ENCODE measurements at regions not wholly inside any gene's neighbourhood (a gene's known extent, or its start where the extent isn't known, plus 50 kb on each side); places are given as distances from the start of the nearest gene placed in this dataset.

DNA sequence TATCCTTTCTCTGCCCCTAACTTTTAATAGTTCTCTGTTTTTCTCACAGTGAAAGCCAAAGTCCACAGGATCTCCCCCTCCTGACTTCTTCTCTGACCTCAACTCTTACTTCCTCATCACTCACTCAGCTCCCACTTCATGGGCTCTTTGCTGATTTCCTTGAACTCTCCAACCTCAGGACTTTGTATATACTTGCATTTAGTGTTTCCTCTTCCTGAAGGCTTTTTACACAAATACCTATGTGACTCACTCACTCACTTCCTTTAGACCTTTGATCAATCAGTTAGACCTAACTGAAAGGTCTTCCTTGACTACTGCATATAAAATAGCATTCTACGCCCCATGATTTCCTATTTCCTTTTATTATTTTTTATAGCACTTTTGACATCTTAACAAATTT is 233.1 kb upstream of the MEX3C start:
- Histone ChIP-seq H3K36me3 (replicated peaks in 1 of 2; ENCODE audit: control insufficient read depth in 2 of 2, insufficient read depth in 2 of 2, low read length in 2 of 2) (no peaks in the 10 kb centered on the region), H3K23ac (ENCODE audit: low read depth, low read length, poor library complexity) (no peak overlapping the region), H3K4ac (ENCODE audit: low read length) (no peak overlapping the region), H2BK12ac (ENCODE audit: low read length) (no peak overlapping the region), H3K4me2 (ENCODE audit: insufficient read depth, low read length, poor library complexity, severe bottlenecking) (no peak overlapping the region), H3K27me3 (ENCODE audit: control insufficient read depth in 3 of 3, insufficient read depth in 3 of 3, low read depth in 1 of 3, low read length in 3 of 3) (no peaks in the 10 kb centered on the region), H3K79me1 (ENCODE audit: low read depth, low read length) (no peaks in the 10 kb centered on the region), H3K9ac (ENCODE audit: low read depth, low read length, poor library complexity) (no peak overlapping the region), H3K4me3 (ENCODE audit: low read length in 2 of 2) (no peak overlapping the region), H2AFZ (ENCODE audit: low read length) (no peak overlapping the region), H4K8ac (ENCODE audit: low read depth, low read length) (no peak overlapping the region), H3K14ac (ENCODE audit: low read length) (no peak overlapping the region), H3K18ac (ENCODE audit: low read length) (no peak overlapping the region), H2AK5ac (ENCODE audit: low read depth, low read length) (no peak overlapping the region), H2BK5ac (ENCODE audit: low read length) (no peak overlapping the region), H4K91ac (ENCODE audit: low read depth, low read length, poor library complexity) (no peak overlapping the region), H3K4me1 (ENCODE audit: control insufficient read depth in 2 of 2, insufficient read depth in 1 of 2, low read depth in 1 of 2, low read length in 2 of 2) (no peaks in the 10 kb centered on the region), H2BK15ac (ENCODE audit: low read length) (no peak overlapping the region), H2BK120ac (ENCODE audit: low read depth, low read length) (no peak overlapping the region), H3K27ac (replicated peaks; ENCODE audit: low read length) (no peak overlapping the region), H3K9me3 (replicated peaks in 1 of 2; ENCODE audit: control insufficient read depth in 2 of 2, insufficient read depth in 1 of 2, low read depth in 1 of 2, low read length in 2 of 2) (no peaks in the 10 kb centered on the region)
- no CpG with 5 or more reads among the region's 1 CpG for WGBS, 2 donors (ENCODE audit: extremely low coverage in 2 of 2, insufficient read length in 2 of 2, insufficient replicate concordance in 1 of 2)
- no peak for DNase-seq (ENCODE audit: low spot score)

DNA sequence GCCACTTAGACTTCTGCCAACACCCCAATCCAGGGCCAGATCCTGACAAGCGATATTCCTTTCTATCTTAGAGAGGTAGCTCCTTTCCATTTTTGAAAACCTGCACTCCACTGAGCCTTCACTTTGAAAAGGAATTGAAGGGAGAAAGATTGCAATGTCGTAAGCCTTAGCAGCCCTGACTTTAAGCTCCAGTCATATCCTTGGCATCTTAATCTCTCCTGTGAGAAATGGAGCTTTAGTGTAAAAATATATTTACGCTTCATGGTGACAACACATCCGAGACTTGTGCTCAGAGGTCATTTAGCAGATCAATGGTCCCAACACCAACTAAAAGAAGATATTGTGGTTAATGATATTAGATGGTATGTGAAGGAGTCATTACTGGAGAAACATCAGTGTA is 235.8 kb upstream of the MEX3C start:
- no peaks in the 10 kb centered on the region for H3K9me3 ChIP-seq (replicated peaks in 1 of 2; ENCODE audit: control insufficient read depth in 2 of 2, insufficient read depth in 1 of 2, low read depth in 1 of 2, low read length in 2 of 2)
- no peak overlapping the region for H3K9ac ChIP-seq (ENCODE audit: low read depth, low read length, poor library complexity)
- H3K27ac ChIP-seq (replicated peaks; ENCODE audit: low read length), result no peak overlapping the region
- H2BK15ac ChIP-seq (ENCODE audit: low read length), result no peak overlapping the region
- no peak overlapping the region for H3K18ac ChIP-seq (ENCODE audit: low read length)
- H3K4me3 ChIP-seq (ENCODE audit: low read length in 2 of 2), result no peak overlapping the region
- no peak overlapping the region for H2BK5ac ChIP-seq (ENCODE audit: low read length)
- H4K91ac ChIP-seq (ENCODE audit: low read depth, low read length, poor library complexity), result no peak overlapping the region
- no peak overlapping the region for H2AFZ ChIP-seq (ENCODE audit: low read length)
- no peak overlapping the region for H4K8ac ChIP-seq (ENCODE audit: low read depth, low read length)
- H3K4me1 ChIP-seq (ENCODE audit: control insufficient read depth in 2 of 2, insufficient read depth in 1 of 2, low read depth in 1 of 2, low read length in 2 of 2), result peaks cover 0 to 2% of the 10 kb centered on the region in 2 donors
- no peak overlapping the region for H3K14ac ChIP-seq (ENCODE audit: low read length)
- WGBS, 2 donors (ENCODE audit: extremely low coverage in 2 of 2, insufficient read length in 2 of 2, insufficient replicate concordance in 1 of 2), result no CpG with 5 or more reads among the region's 4 CpGs
- no peak overlapping the region for H3K23ac ChIP-seq (ENCODE audit: low read depth, low read length, poor library complexity)
- no peaks in the 10 kb centered on the region for H3K27me3 ChIP-seq (ENCODE audit: control insufficient read depth in 3 of 3, insufficient read depth in 3 of 3, low read depth in 1 of 3, low read length in 3 of 3)
- H3K4me2 ChIP-seq (ENCODE audit: insufficient read depth, low read length, poor library complexity, severe bottlenecking), result no peak overlapping the region
- H2AK5ac ChIP-seq (ENCODE audit: low read depth, low read length), result no peak overlapping the region
- H3K79me1 ChIP-seq (ENCODE audit: low read depth, low read length), result no peaks in the 10 kb centered on the region
- no peaks in the 10 kb centered on the region for H3K36me3 ChIP-seq (replicated peaks in 1 of 2; ENCODE audit: control insufficient read depth in 2 of 2, insufficient read depth in 2 of 2, low read length in 2 of 2)
- no peak for DNase-seq (ENCODE audit: low spot score)
- H2BK12ac ChIP-seq (ENCODE audit: low read length), result no peak overlapping the region
- H2BK120ac ChIP-seq (ENCODE audit: low read depth, low read length), result no peak overlapping the region
- H3K4ac ChIP-seq (ENCODE audit: low read length), result no peak overlapping the region

DNA sequence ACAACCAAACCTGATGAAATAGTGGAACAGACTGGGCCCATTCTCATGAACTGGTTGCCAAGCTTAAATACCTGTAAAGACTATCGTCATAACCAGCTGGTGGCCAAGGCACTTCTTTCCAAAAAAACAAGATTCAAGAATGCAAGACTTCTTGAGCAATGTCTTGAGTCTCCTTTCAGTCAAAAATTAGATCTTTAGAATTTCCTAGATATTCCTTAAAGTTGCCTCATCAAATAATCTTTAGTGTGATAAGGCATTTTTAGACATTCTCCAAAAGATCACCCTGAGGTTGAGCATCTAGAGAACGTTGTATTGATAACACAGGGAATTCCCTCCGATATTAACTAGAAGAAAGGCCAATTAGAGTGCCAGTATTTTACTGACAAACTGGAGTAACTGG is 236.4 kb upstream of the MEX3C start:
- no peak for DNase-seq (ENCODE audit: low spot score)
- Histone ChIP-seq H2AFZ (ENCODE audit: low read length) (no peak overlapping the region), H2BK120ac (ENCODE audit: low read depth, low read length) (no peak overlapping the region), H3K4ac (ENCODE audit: low read length) (no peak overlapping the region), H3K4me1 (ENCODE audit: control insufficient read depth in 2 of 2, insufficient read depth in 1 of 2, low read depth in 1 of 2, low read length in 2 of 2) (peaks cover 0 to 2% of the 10 kb centered on the region in 2 donors), H3K14ac (ENCODE audit: low read length) (no peak overlapping the region), H3K4me3 (ENCODE audit: low read length in 2 of 2) (no peak overlapping the region), H3K36me3 (replicated peaks in 1 of 2; ENCODE audit: control insufficient read depth in 2 of 2, insufficient read depth in 2 of 2, low read length in 2 of 2) (no peaks in the 10 kb centered on the region), H2AK5ac (ENCODE audit: low read depth, low read length) (no peak overlapping the region), H2BK12ac (ENCODE audit: low read length) (no peak overlapping the region), H4K91ac (ENCODE audit: low read depth, low read length, poor library complexity) (no peak overlapping the region), H3K79me1 (ENCODE audit: low read depth, low read length) (no peaks in the 10 kb centered on the region), H3K4me2 (ENCODE audit: insufficient read depth, low read length, poor library complexity, severe bottlenecking) (no peak overlapping the region), H2BK5ac (ENCODE audit: low read length) (no peak overlapping the region), H3K27ac (replicated peaks; ENCODE audit: low read length) (no peak overlapping the region), H2BK15ac (ENCODE audit: low read length) (no peak overlapping the region), H3K27me3 (ENCODE audit: control insufficient read depth in 3 of 3, insufficient read depth in 3 of 3, low read depth in 1 of 3, low read length in 3 of 3) (no peaks in the 10 kb centered on the region), H3K18ac (ENCODE audit: low read length) (no peak overlapping the region), H3K23ac (ENCODE audit: low read depth, low read length, poor library complexity) (no peak overlapping the region), H3K9ac (ENCODE audit: low read depth, low read length, poor library complexity) (no peak overlapping the region), H4K8ac (ENCODE audit: low read depth, low read length) (no peak overlapping the region), H3K9me3 (replicated peaks in 1 of 2; ENCODE audit: control insufficient read depth in 2 of 2, insufficient read depth in 1 of 2, low read depth in 1 of 2, low read length in 2 of 2) (no peaks in the 10 kb centered on the region)
- no CpG with 5 or more reads among the region's 3 CpGs for WGBS, 2 donors (ENCODE audit: extremely low coverage in 2 of 2, insufficient read length in 2 of 2, insufficient replicate concordance in 1 of 2)

DNA sequence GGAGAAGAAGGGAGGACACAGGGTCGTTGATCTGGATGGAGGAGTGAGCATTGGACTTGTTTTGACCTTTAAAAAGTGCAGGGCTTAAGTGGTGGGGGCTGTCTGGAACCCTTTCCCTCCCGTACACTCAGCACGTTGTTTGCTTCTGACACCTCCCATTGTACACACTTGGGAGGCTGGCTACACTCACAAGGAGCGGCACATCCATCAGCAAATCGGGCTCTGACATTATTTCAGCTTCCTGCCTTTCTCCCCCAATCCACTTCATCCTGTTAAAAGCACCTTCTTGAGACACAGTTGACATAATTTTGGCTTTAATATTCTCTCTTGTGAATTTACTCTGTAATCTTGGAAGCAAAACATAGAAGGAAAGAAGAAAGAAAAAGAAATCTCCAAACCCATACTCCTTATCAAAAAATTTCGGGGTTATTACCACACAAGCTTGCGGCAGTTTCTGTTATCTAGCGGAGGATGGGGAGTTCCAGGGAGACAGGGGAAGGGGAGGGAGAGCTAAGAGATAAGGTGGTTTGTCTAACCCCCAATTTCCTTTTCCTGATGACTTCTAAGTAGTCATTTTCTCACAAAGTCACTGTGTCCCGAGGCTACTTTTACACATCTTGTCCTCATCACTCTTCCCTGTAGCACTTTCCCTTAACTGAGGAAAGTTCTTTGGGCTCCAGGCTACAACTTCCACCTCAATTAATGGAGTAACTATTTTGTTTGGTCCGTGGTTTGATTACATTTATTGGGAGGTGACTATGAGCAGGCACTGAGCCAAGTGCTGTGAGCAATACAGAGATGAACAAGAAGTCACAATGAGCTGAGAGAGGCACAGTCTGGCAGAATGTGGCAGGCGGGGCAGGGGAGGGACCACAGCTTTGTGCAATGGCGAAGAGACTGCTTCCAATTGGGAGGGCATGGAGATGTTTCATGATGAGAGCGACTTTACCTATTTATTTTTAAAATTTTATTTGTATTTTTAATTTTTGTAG is 240.1 kb upstream of the MEX3C start:
- H3K79me1 ChIP-seq (ENCODE audit: low read depth, low read length), result no peaks in the 10 kb centered on the region
- H3K27me3 ChIP-seq (ENCODE audit: control insufficient read depth in 3 of 3, insufficient read depth in 3 of 3, low read depth in 1 of 3, low read length in 3 of 3), result no peaks in the 10 kb centered on the region
- H2AFZ ChIP-seq (ENCODE audit: low read length), result no peak overlapping the region
- H3K36me3 ChIP-seq (replicated peaks in 1 of 2; ENCODE audit: control insufficient read depth in 2 of 2, insufficient read depth in 2 of 2, low read length in 2 of 2), result no peaks in the 10 kb centered on the region
- H2BK15ac ChIP-seq (ENCODE audit: low read length), result no peak overlapping the region
- H3K4me3 ChIP-seq (ENCODE audit: low read length in 2 of 2), result no peak overlapping the region
- H4K91ac ChIP-seq (ENCODE audit: low read depth, low read length, poor library complexity), result no peak overlapping the region
- no peak overlapping the region for H3K9ac ChIP-seq (ENCODE audit: low read depth, low read length, poor library complexity)
- H4K8ac ChIP-seq (ENCODE audit: low read depth, low read length), result no peak overlapping the region
- H3K4ac ChIP-seq (ENCODE audit: low read length), result no peak overlapping the region
- H2AK5ac ChIP-seq (ENCODE audit: low read depth, low read length), result no peak overlapping the region
- H3K14ac ChIP-seq (ENCODE audit: low read length), result no peak overlapping the region
- DNase-seq (ENCODE audit: low spot score), result no peak
- peaks cover 0 to 3% of the 10 kb centered on the region in 2 donors for H3K4me1 ChIP-seq (ENCODE audit: control insufficient read depth in 2 of 2, insufficient read depth in 1 of 2, low read depth in 1 of 2, low read length in 2 of 2)
- H3K27ac ChIP-seq (replicated peaks; ENCODE audit: low read length), result no peak overlapping the region
- no peak overlapping the region for H2BK12ac ChIP-seq (ENCODE audit: low read length)
- WGBS, 2 donors (ENCODE audit: extremely low coverage in 2 of 2, insufficient read length in 2 of 2, insufficient replicate concordance in 1 of 2), result no CpG with 5 or more reads among the region's 13 CpGs
- H2BK120ac ChIP-seq (ENCODE audit: low read depth, low read length), result no peak overlapping the region
- no peak overlapping the region for H2BK5ac ChIP-seq (ENCODE audit: low read length)
- no peak overlapping the region for H3K23ac ChIP-seq (ENCODE audit: low read depth, low read length, poor library complexity)
- no peaks in the 10 kb centered on the region for H3K9me3 ChIP-seq (replicated peaks in 1 of 2; ENCODE audit: control insufficient read depth in 2 of 2, insufficient read depth in 1 of 2, low read depth in 1 of 2, low read length in 2 of 2)
- no peak overlapping the region for H3K18ac ChIP-seq (ENCODE audit: low read length)
- no peak overlapping the region for H3K4me2 ChIP-seq (ENCODE audit: insufficient read depth, low read length, poor library complexity, severe bottlenecking)
